Nucleus accumbens (tissue), 56 donors: ENCODE measurements at regions not wholly inside any gene's neighbourhood (a gene's known extent, or its start where the extent isn't known, plus 50 kb on each side); places are given as distances from the start of the nearest gene placed in this dataset.
"Not testable (repeated sequence)": the region's sequence is repeated elsewhere in the genome, so short reads cannot be mapped to it uniquely, and the experiment has no call there.

Source experiments
- DNase-seq, 56 donors: peaks; one replicate each; lab custom pipeline; 2025; lab: John Stamatoyannopoulos, UW

DNA sequence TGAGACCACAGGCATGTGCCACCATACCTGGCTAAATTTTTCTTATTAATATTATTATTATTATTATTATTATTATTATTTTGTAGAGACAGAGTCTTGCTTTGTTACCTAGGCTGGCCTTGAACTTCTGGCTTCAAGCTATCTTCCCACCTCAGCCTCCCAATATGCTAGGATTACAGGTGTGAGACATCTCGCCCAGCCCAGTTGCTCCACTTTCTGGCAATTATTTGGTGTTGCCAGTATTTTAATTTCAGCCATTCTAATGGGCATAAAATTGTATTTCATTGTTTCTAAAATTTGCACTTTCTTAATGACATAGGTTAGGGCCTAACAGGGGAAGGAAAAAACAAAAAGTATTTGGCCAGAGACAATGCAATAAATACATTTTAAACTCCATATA, 1217.6 kb upstream of the ALCAM start:
- no peak for DNase-seq

DNA sequence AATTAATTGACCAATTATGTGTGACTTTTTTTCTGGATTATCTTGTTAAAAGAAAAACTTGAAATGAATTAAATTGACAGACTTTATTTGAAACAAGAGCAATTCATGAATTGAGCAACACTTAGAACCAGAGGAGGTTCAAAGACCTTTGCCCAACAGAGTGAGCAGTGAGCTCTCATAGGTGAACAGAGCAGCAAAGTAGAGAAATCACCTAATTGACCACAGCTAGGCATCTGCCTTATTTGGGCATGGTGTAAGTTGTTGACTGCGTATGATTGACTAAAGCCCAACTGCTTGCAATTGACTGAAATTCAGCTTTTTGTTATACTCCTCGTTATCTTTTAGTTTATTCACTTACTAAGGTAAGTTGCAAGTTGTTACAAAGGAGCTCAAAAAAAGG, 1216.0 kb upstream of the ALCAM start:
- DNase-seq = no peak

DNA sequence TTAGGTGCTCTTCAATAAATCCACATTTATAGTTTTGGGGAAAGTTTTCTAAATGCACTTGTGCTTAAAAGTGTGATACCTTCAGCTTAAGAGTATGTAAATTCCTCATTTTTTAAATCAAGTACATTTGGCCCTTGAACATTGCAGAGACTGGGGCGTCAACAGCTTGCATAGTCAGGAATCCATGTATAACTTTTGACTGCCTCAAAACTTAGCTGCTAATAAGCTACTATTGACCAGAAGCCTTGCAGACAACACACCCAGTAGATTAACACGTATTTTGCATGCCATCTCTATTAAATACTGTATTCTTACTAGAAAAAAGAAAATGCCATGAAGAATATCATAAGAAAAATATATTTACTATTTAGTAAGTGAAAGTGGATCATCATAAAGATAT, 1211.8 kb upstream of the ALCAM start:
- no peak for DNase-seq

DNA sequence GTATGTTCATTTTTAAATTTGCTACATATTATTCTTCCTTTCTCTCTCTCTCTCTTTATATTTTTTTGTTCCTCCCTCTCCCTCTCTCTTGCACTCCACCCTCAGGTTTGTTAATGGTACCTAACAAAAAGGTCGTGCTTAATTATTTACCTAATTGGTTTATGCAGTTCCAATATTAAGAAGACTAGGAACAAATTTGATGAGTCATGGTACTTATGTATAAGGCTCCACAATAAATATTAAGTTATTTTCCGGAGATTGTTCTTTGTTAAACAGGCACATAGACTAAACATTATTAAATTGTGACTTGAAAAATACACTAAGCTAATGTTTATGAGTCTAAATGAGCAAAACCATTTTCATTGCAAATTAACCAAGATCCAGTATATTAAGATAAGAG, 1200.8 kb upstream of the ALCAM start:
- no peak for DNase-seq

DNA sequence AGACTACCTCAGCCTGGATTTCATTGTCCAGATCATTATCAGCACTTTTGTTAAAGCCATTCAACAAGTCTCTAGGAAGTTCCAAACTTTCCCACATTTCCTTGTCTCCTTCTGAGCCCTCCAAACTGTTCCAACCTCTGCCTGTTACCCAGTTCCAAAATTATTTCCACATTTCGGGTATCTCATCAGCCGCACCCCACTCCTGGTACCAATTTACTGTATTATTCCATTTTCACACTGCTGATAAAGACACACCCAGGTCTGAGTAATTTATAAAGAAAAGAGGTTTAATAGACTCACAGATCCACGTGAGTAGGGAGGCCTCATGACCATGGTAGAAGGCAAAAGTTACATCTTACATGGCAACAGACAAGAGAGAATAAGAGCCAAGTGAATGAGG, 1198.3 kb upstream of the ALCAM start:
- no peak for DNase-seq

DNA sequence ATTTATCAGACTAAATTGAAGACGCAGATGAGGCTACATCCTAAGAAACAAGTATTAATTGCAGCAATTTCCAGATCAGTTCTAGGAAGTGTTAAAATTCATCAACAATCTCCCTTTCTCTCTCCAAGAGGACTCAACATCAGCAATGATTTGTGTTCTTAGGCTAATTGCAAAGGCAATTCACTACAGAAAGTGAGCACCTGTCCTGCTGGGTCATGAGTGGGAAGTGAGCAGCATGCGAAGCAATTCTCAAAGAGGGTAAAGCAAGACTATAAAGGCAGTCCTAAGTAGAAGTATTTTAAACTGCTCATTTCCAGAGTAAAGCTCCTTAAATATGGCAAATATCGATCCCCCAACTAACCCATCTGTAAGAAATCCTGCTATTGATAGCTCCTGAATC, 1191.0 kb upstream of the ALCAM start:
- DNase-seq = no peak

DNA sequence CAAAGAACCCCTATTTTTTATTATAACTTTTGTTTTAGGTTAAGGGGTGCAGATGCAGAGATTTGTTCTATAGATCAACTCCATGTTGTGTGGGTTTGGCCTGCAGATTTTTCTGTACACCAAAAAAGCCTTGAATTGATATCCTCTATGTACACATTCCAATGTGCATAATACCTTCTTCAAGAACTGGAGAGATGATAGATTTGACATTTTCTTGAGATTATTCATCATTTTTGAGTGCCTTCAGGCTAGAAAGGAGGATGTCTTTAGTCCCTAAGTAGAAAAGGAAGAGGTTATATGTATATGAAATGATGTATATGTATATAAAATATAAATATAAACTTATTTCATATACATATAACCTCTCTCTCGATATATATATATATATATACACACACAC, 1190.0 kb upstream of the ALCAM start:
- DNase-seq = no peak

DNA sequence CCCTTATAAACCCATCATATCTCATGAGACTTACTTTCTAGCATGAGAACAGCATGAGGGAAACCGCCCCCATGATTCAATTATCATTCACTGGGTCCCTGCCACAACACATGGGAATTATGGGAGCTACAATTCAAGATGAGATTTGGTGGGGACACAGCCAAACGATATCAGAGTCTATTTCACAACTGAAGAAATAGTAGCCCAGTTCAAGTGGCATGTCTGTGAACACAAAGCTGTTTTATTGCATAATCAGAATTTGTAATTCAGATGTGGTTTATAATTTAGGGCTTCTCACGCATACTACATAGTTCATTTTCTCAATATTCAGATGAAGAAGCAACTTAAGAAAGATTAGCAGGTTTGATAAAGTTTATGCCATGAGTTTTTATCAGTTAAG, 1188.0 kb upstream of the ALCAM start:
- no peak for DNase-seq

DNA sequence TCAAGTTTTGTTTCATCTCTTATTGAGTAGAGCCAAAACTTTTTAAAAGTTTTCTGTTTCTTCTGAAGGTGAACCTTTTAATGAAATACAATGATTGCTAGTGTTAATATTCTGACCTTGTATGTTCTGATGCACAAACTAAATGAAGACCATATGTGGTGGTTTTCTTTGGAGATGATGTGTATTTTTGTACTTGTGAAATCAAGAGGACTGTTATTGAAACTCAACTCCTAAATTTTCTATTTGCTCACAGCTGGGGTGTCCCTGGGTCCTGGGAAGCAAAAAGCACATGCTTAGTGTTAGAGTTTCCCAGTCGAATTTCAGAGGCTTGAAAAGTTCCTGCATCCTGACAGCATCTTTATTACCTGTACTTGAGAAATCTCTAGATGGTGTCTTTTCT, 1185.8 kb upstream of the ALCAM start:
- DNase-seq = no peak

DNA sequence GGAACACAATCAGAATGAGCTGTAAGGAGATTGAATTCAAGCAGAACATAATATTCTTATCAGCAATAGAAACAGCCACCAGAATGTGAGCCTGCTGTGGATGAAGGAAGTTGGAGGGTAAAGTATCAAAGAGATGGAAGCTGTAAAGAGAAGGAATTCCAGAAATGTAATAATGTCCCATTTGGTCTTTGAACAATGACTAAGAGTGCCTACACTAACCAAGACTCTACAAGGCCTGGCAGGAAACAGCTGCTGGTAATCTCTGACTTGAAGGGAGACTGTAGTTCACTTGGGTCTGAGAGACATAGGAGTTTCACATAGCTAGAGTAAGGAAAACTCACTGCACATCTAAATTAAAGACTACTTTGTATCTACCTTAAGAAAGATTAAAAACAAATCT, 1176.0 kb upstream of the ALCAM start:
- DNase-seq = no peak

DNA sequence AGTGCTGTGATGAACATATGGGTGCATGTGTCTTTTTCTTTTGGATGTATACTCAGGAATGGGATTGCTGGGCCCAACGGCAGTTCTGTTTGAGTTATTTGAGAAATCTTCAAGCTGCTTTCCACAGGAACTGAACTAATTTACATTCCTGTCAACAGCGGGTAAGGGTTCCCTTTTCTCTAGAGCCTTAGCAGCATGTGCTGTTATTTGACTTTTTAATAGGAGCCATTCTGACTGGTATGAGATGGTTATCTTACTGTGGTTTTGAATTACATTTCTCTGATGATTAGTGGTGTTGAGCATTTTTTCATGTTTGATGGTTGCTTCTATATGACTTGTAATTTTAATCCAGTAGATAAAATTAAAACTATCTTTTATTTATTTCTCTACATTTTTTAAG, 1168.6 kb upstream of the ALCAM start:
- DNase-seq = no peak

DNA sequence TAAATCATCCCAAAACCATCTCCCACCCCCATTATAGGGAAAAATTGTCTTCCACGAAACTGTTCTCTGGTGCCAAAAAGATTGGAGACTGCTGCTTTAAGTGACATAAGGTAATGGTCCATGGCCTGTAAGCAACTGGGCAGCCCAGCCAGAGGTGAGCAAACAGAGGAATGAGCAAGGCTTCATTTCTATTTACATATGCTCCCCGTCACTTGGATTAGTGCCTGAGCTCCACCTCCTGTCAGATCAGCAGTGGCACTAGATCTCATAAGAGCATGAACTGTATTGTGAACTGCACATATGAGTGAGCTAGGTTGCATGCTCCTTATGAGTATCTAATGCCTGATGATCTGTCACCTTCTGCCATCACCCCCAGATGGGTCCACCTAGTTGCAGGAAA, 1159.8 kb upstream of the ALCAM start:
- no peak for DNase-seq

DNA sequence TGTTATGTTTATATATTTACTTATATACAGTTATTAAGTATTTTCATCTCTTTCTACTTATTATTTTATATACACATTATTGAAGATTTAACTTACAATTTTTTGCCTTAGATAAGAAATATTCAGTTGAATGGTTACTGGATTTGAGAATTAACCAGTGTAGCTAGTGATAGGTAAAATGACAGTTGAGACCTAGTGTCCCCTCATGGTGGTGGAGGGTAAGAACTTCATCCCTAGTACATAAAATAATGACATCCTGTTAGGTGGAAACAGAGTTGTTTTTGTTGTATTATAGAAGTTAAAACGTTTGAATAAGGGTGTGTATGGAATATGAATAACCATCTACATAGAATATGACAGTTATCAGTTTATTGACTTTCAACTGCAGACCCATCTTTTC, 1152.4 kb upstream of the ALCAM start:
- no peak for DNase-seq

DNA sequence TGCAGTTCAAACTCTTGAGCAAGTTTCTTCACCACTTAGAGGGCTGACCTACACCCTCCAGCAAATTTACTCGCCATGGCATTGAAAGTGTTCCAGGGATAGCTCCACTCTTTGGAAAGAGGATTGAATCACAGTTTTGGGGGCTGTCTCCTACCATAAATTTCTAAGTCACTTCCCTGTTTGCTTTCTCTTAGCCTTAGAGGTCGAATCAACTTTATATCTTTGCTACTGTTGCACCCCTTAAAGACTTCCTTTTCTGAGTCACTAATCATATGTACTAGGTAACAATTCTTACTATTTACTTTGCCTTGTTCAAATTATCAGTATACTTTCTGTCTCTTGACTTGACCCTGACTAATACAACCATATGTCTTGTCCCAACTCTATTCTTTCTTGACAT, 1151.8 kb upstream of the ALCAM start:
- no peak for DNase-seq

DNA sequence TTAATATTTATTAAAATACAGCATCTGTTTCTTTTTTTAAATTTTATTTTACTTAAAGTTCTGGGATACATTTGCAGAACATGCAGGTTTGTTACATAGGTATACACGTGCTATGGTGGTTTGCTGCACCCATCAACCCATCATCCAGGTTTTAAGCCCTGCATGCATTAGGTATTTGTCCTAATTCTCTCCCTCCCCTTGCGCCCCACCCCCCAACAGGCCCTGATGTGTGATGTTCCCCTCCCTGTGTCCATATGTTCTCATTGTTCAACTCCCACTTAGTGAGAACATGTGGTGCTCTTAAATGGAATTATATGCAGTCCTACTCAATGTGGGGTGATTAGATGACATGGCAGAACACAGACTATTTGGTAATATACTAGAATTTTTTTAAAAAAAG, 1147.7 kb upstream of the ALCAM start:
- not testable (repeated sequence) for DNase-seq

DNA sequence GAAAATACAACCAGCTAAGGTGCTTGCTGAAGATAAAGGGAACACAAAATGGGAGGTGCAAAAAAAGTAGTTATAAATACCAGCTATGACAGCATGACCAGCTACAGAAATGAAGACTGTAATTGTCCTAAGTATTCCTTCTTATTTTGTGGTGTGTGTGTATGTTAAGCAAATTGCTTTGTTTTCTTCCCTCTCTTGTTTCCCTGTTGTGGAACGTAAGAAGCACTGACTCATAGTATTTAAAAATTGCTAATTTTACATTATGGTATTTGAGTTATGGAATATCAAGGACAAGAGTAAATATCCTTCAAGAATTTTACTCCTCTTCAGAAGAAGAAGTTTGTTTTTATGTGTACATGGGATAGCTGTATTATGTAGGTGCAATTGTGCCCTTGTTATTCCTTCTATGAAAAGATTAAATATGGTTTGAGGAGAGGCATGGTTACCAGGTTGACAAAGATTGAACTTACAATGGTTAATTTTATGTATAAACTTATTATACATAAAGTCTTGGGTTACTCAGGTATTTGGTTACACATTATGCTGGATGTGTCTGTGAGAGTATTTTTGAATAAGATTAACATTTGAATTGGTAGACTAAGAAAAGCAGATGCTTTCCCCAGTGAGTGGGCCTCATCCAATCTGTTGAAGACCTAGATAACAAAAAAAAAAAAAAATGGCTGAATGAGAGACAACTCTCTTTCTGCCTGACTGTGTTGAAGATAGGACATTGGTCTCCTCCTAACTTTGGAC, 1132.1 kb upstream of the ALCAM start:
- no peak for DNase-seq

DNA sequence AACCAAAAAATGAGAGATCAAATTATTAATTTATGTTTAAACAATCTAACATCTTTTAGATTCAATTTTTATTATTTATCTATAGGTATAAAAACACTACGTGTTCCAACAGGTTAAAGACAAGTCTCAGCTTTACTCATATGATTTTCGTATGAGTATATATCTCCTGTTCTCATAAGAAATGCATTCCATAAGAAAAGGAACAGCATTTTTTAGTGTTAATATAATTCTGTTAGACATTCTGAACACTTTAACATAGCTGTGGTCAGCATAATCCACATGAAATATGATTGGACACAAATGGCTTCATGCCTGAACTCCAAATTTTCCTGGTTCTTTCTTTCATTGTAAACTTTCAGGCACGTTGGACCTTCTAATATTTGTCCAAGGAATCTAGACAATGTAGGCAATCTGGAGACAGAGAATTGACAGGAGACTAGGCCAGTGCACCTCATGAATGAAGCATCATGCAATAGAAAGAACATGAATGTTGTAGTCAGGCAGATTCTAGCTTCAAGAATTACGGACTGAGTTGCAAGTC, 1122.0 kb upstream of the ALCAM start:
- DNase-seq = no peak

DNA sequence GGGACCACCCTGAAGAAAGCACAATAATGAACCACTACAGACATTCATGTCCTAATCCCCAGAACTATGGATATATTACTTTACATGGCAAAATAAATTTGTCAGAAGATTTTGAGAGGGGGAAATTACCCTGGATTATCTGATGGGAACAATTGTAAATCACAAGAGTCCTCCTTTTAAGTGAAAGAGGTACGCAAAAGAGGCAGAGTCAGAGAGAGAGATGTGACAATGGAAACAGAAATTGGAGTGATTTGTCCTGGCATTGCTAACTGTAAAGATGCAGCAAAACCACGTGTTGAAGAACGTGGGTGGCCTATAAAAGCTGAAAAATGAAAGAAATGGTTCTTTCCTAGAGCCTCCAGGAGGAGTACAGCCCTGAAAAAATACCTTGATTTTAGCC, 1121.4 kb upstream of the ALCAM start:
- DNase-seq = no peak

DNA sequence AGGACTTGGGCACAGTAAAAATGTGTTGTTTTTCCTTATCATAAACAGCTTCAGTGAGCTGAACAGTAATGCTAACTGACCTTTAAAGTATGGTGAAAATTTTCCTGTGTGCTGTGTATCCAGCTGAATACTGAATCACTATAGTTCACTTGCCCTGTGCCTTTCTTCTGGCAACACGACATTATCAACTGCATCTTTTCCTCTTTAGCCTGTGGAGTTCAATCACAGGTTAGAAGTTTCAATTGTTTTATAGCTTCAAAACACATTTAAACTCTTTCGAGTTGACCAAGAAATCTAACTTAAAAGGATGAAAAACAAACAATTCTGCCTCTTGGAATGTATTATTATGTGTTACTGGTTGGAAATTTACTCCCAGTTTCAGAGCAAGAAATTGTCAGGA, 1120.7 kb upstream of the ALCAM start:
- no peak for DNase-seq

DNA sequence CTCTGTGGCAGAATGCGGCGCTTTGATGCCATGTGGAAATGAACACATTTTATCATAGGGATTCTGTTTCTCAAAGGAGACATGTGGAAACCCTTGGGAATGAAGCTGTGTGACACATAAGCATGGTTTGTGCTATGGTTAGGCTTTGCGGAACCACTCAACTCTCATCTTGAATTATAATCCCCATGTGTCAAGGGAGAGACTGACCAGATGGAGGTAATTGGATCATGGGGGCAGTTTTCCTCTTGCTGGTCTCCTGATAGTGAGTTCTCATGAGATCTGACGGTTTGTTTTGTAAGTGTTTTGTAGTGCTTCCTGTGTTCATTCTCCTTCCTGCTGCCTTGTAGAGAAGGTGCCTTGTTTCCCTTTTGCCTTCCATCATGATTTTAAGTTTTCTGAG, 1109.2 kb upstream of the ALCAM start:
- no peak for DNase-seq

DNA sequence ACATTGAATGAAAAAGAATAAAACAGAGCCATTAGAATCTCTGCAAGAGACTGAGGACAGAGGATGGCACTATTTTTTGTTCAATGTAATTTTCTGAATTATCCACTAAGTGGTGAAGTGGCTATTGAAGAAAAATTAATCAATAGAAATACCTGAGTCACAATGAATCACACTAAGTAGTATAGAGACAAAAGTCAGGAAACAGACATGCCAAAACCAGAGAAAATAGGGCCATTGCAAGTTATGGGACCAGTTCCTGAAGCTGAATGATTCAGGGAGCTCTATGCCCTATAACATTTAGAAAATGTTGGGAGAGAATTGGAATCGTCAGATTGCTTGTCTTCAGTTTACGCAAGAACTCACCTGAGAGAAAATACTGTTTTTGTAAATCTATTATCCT, 1103.2 kb upstream of the ALCAM start:
- DNase-seq = no peak

DNA sequence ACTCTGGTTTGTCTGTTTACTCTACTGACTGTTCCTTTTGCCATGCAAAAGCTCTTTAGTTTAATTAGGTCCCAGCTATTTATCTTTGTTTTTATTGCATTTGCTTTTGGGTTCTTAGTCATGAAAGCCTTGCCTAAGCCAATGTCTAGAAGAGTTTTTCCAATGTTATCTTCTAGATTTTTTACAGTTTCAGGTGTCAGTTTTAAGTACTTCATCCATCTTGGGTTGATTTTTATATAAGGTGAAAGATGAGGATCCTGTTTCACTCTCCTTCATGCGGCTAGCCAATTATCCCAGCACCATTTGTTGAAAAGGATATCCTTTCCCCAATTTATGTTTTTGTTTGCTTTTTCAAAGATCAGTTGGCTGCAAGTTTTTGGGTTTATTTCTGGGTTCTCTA, 1100.5 kb upstream of the ALCAM start:
- DNase-seq = not testable (repeated sequence)

DNA sequence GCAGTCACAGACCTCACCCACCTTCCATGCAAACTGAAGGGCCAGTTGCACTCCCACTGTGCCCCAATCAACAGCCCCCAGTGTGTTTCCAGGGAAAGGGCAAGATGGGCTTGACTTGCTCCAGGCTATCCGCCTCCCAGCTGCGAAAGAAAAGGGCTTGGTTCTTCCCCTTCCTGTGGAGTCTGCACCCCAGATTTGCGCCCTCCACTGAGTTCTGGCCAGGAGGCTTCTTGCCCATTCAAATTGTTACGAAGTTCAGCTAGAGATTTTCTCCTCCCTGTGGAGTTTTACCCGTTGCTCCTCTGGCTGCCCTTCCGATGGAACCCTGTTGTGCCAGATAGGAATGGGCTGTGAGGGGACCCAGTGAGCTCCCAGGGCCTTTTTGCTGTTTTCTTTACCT, 1096.9 kb upstream of the ALCAM start:
- no peak for DNase-seq
